Islet precursor cell (in vitro differentiated cells): ENCODE measurements at regions not wholly inside any gene's neighbourhood (a gene's known extent, or its start where the extent isn't known, plus 50 kb on each side); places are given as distances from the start of the nearest gene placed in this dataset.
"Not testable (repeated sequence)": the region's sequence is repeated elsewhere in the genome, so short reads cannot be mapped to it uniquely, and the experiment has no call there.

Experiments used
- DNase-seq: peaks from one replicate; pipeline ENCODE4 v3.0.0-alpha.2; 2018

- DNase-seq = no peak
Measured at GRCh38 chr16:35198223-35199199, 1739.1 kb downstream of the TP53TG3F start.

DNA sequence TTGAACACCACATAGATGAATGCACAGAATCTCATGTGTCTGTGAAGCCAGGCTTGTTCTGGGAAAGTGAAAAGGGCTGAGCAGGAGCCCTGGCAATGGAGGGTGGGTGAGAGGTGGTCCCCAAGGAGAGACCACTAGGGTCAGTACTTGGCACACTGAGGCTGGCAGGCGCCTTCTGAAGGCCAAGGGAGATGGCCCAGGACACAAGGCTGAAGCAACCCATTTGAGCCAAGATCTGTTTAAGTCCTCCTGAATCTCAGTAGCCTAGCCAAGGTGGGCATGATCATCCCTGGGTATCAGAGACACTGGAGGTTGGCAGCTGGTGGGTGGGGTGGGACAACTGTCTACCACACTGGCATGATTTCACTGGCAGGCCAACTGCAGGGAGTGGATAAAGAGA is 1741.2 kb downstream of the TP53TG3F start:
- no peak for DNase-seq

- no peak for DNase-seq
Measured at GRCh38 chr16:35201151-35201550, 1741.7 kb downstream of the TP53TG3F start.

GRCh38 chr16:35203636-35204035 is 1744.2 kb downstream of the TP53TG3F start:
- no peak for DNase-seq

- no peak for DNase-seq
Measured at GRCh38 chr16:35207059-35207999, 1747.9 kb downstream of the TP53TG3F start.

- DNase-seq = no peak
Measured at GRCh38 chr16:35208001-35208935, 1748.9 kb downstream of the TP53TG3F start.

GRCh38 chr16:35210681-35211433 is 1751.4 kb downstream of the TP53TG3F start:
- no peak for DNase-seq

- no peak for DNase-seq
Measured at GRCh38 chr16:35214840-35215239, 1755.4 kb downstream of the TP53TG3F start.

GRCh38 chr16:35215287-35215686 is 1755.9 kb downstream of the TP53TG3F start:
- no peak for DNase-seq

DNA sequence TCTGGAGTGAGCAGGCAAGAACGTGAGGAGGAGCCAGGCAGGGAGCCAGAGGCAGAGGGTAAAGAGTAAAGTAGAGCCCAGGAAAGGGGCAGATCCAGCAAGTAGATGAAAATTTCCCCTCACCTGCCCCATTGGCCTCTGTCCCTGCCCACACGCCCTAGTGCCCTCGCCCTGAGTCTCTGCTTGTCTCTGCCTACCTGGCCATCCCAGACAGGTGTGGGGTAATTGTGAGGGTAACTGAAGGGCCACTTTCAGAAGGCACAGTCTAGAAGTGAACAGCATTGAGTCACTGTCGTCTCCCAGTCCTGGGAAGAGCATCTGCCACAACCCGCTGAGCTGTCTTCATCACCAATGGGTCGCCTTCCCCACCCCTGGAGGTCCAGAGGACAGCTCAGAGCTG is 1756.8 kb downstream of the TP53TG3F start:
- DNase-seq = not testable (repeated sequence)

DNA sequence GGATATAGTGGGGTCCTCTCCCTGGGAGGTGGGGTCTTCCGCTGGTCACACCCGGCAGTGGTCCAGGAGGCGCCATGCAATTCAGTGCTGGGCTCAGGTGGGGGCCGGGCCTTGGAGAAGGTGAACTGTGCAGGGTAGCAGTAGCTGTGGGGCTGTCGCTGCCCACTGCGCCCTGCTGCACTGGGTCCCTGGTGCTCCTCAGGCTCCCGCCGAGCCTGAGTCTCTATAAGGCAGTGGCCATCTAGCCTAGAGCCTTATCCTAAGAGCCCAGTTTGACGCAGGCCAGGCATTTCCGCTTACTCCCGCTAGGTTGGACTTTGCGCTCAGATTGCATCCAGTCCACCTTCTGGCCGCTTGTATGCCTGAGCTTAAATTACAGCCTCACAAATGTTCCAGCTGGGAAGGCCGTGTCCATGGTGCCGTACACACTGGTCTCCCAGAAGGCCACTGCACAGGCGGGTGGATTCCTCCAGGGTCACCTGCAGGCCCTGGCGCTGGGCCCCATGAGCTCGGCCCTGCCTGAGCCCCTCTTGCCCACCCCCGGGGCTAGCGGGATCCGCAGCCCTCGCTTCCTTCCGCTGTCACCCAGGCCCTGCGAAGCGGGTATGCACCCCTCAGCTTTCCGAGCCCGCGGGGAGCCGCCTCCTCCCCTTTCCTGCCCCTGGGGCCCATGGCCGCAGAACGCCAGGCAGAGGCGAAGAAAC is 1762.2 kb downstream of the TP53TG3F start:
- no peak for DNase-seq

- no peak for DNase-seq
Measured at GRCh38 chr16:35234679-35235078, 1775.3 kb downstream of the TP53TG3F start.

DNA sequence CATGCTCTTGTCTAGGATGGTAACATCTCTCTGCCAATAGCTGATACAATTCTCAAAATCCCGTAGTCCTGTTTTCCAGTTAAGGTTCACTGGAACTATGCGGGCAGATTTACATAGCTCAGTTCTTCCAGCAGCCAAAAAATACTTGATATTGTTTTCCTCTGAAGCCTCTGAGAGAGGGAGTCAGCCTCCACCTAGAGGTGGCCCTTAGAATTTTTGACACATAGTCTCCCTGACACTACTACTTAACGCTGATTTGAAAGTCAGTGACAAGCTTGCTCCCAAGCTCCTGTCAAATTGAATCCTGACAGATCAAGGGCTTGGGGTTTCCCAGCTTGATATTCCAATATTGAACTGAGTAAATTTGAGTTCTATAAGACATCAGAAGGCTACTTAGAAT is 1780.1 kb downstream of the TP53TG3F start:
- no peak for DNase-seq

DNA sequence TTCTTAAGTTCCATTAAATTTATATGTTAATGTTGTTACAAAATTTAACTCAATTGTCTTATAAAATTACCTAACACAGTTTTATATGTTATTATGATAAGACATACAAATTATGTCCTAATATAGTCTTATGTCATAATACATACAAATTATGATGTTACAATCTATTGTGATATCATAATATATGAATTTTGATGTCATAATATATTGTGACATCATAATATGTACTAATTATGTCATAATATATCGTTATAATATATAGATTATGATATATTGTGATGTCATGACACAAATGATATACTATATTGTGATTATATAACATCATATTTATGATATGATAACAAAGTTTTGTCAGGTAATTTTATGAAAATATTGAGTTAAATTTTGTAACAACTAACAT is 1789.6 kb downstream of the TP53TG3F start:
- no peak for DNase-seq

GRCh38 chr16:35252356-35252936 is 1793.0 kb downstream of the TP53TG3F start:
- DNase-seq = no peak

DNA sequence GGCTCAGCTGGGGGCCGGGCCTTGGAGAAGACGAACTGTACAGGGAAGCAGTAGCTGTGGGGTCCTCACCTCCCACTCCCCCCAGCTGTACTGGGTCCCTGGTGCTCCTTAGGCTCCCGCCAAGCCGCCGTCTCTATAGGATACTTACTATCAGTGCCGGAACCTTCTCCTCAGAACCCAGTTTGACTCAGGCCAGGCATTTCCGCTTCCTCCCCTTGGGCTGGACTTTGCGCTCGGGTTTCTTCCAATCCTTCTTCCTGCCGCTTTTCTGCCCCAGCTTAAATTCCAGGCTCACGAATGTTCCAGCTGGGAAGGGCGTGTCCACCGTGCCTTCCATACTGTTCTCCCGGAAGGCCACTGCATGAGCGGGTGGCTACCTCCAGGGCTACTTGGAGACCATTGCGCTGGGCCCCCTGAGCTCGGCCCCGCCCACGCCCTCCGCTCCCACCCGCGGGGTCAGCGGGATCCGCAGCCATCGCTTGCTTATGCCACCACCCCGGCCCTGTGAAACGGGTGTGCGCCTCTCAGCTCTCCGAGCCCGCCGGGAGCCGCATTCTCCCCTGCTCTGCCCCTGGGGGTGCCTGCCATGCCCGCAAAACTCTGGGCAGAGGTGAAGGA is 1795.9 kb downstream of the TP53TG3F start:
- DNase-seq = no peak

- no peak for DNase-seq
Measured at GRCh38 chr16:35255816-35256215, 1796.4 kb downstream of the TP53TG3F start.

DNA sequence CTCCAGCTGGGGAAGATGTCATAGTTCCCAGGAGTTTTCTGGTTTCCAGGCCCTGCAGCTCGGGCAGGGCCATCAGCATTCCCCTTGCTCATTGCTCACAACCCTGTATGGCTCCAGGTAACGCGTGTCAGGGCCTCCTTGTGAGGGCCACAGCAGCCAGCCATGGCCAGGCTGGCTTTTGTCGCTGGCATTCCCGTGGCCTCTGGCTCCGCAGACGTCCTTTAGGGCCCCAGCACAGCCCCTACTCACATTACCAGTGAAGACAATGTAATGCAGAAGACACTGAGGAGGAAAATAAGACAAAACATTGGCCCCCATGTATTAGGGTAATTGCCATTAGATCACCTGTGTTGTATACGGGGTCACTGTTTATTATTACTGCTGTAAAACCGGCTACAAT is 1799.0 kb downstream of the TP53TG3F start:
- DNase-seq = no peak

- no peak for DNase-seq
Measured at GRCh38 chr16:35295856-35296255, 1836.4 kb downstream of the TP53TG3F start.
